ENCODE measurements at regions not wholly inside any gene's neighbourhood (a gene's known extent, or its start where the extent isn't known, plus 50 kb on each side); places are given as distances from the start of the nearest gene placed in this dataset.
"Not testable (repeated sequence)": the region's sequence is repeated elsewhere in the genome, so short reads cannot be mapped to it uniquely, and the experiment has no call there.

GRCh38 chr6:88402909-88403308 is 236.8 kb upstream of the CNR1 start:
- no peaks in the 10 kb centered on the region for H3K9me3 ChIP-seq (ENCODE audit: low read depth)
- no peak overlapping the region for H2AFZ ChIP-seq (replicated peaks)
- H3F3A ChIP-seq (ENCODE audit: low read depth) = no peaks in the 10 kb centered on the region
- H3K9ac ChIP-seq = no peak overlapping the region
- Mint-ChIP-seq H3K4me1 (peaks cover 3% of the 10 kb centered on the region), H3K27ac (no peak overlapping the region), H3K27me3 (ENCODE audit: insufficient read depth, low read depth) (no peaks in the 10 kb centered on the region), H3K9me3 (no peaks in the 10 kb centered on the region), H3K36me3 (no peaks in the 10 kb centered on the region), H3K4me3 (no peak overlapping the region)
- no peak overlapping the region for H3K4me2 ChIP-seq
- H3K79me2 ChIP-seq (ENCODE audit: low read depth) = no peaks in the 10 kb centered on the region
- H3K4me1 ChIP-seq = peaks cover 8% of the 10 kb centered on the region
- H3K36me3 ChIP-seq = no peaks in the 10 kb centered on the region
- no peak for TF ChIP-seq EZH2phosphoT487 (IDR thresholded peaks at IDR 0.05)
- TF ChIP-seq, protein P1, sequence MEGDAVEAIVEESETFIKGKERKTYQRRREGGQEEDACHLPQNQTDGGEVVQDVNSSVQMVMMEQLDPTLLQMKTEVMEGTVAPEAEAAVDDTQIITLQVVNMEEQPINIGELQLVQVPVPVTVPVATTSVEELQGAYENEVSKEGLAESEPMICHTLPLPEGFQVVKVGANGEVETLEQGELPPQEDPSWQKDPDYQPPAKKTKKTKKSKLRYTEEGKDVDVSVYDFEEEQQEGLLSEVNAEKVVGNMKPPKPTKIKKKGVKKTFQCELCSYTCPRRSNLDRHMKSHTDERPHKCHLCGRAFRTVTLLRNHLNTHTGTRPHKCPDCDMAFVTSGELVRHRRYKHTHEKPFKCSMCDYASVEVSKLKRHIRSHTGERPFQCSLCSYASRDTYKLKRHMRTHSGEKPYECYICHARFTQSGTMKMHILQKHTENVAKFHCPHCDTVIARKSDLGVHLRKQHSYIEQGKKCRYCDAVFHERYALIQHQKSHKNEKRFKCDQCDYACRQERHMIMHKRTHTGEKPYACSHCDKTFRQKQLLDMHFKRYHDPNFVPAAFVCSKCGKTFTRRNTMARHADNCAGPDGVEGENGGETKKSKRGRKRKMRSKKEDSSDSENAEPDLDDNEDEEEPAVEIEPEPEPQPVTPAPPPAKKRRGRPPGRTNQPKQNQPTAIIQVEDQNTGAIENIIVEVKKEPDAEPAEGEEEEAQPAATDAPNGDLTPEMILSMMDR (IDR thresholded peaks at IDR 0.05) = no peak
- TF ChIP-seq EZH2 (IDR thresholded peaks at IDR 0.05) = no peak
- H3K4me3 ChIP-seq = no peak overlapping the region
- H3K27ac ChIP-seq = no peak overlapping the region
- no peak for DNase-seq (ENCODE audit: low spot score)
- H3K27me3 ChIP-seq = no peaks in the 10 kb centered on the region
- H4K20me1 ChIP-seq (ENCODE audit: low read depth) = no peaks in the 10 kb centered on the region

DNA sequence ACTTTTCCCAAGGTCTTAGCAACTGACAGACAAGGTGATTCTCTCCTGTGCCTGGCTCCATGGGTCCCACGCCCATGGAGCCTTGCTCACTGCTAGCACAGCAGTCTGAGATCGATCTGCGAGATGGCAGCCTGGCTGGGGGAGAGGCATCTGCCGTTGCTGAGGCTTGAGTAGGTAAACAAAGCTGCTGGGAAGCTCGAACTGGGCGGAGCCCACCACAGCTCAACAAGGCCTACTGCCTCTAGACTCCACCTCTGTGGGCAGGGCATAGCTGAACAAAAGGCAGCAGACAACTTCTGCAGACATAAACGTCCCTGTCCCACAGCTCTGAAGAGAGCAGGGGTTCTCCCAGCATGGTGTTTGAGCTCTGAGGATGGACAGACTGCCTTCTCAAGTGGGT is 224.9 kb upstream of the CNR1 start:
- H3K9me3 Mint-ChIP-seq = peaks cover 11% of the 10 kb centered on the region
- H3K36me3 Mint-ChIP-seq; H3K9ac ChIP-seq; H3K4me3 ChIP-seq; H3K27ac Mint-ChIP-seq; H3K27ac ChIP-seq; H3K9me3 ChIP-seq (ENCODE audit: low read depth); H3F3A ChIP-seq (ENCODE audit: low read depth); H2AFZ ChIP-seq (replicated peaks); H3K4me1 ChIP-seq; DNase-seq (ENCODE audit: low spot score); H3K36me3 ChIP-seq; H3K4me2 ChIP-seq; H3K27me3 Mint-ChIP-seq (ENCODE audit: insufficient read depth, low read depth); H3K4me3 Mint-ChIP-seq; H3K79me2 ChIP-seq (ENCODE audit: low read depth); H3K27me3 ChIP-seq; H4K20me1 ChIP-seq (ENCODE audit: low read depth); H3K4me1 Mint-ChIP-seq: not testable (repeated sequence)

DNA sequence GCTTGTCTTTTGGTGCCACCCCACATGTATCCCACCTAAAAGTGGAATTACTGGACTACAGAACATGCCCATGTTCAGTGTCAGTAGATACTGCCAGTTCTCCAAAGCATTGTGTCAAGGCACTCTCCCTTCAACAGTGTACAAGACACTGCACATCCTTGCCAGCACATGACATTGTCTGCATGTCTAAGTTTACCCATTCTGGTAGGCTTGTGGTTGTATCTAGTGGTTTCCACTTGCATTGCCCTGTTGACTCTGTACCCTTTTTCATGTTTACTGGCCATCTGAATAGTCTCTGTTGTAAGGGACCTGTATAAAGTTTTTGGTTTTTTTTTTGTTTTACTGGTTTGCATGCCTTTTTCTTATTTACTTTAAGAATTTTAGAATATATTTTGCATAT is 222.4 kb upstream of the CNR1 start:
- Histone ChIP-seq H3K36me3 (no peaks in the 10 kb centered on the region), H3K9me3 (ENCODE audit: low read depth) (no peaks in the 10 kb centered on the region), H3K4me3 (no peak overlapping the region), H3K4me2 (no peak overlapping the region), H3F3A (ENCODE audit: low read depth) (no peaks in the 10 kb centered on the region), H3K27me3 (no peaks in the 10 kb centered on the region), H3K9ac (no peak overlapping the region), H2AFZ (replicated peaks) (no peak overlapping the region), H3K27ac (no peak overlapping the region), H3K79me2 (ENCODE audit: low read depth) (no peaks in the 10 kb centered on the region), H3K4me1 (no peaks in the 10 kb centered on the region), H4K20me1 (ENCODE audit: low read depth) (no peaks in the 10 kb centered on the region)
- Mint-ChIP-seq H3K4me1 (no peaks in the 10 kb centered on the region), H3K27ac (no peak overlapping the region), H3K27me3 (ENCODE audit: insufficient read depth, low read depth) (peaks cover 3% of the 10 kb centered on the region), H3K36me3 (no peaks in the 10 kb centered on the region), H3K9me3 (peaks cover 6% of the 10 kb centered on the region), H3K4me3 (no peak overlapping the region)
- no peak for DNase-seq (ENCODE audit: low spot score)
- no peak for TF ChIP-seq EZH2phosphoT487 (IDR thresholded peaks at IDR 0.05)
- no peak for TF ChIP-seq EZH2 (IDR thresholded peaks at IDR 0.05)
- TF ChIP-seq, protein P1 (IDR thresholded peaks at IDR 0.05) = no peak

- H4K20me1 ChIP-seq (ENCODE audit: low read depth) = no peaks in the 10 kb centered on the region
- peaks cover 2% of the 10 kb centered on the region for H3K9me3 Mint-ChIP-seq
Measured at GRCh38 chr6:88386167-88386566, 220.0 kb upstream of the CNR1 start.

More at GRCh38 chr6:88386167-88386566, 220.0 kb upstream of the CNR1 start:
- Histone ChIP-seq H3K27ac (no peak overlapping the region), H3K27me3 (no peaks in the 10 kb centered on the region), H3K4me1 (peaks cover 7% of the 10 kb centered on the region), H3F3A (ENCODE audit: low read depth) (no peaks in the 10 kb centered on the region), H3K9me3 (ENCODE audit: low read depth) (no peaks in the 10 kb centered on the region), H3K4me2 (no peak overlapping the region), H3K9ac (no peak overlapping the region), H3K4me3 (no peak overlapping the region), H2AFZ (replicated peaks) (no peak overlapping the region), H3K36me3 (no peaks in the 10 kb centered on the region), H3K79me2 (ENCODE audit: low read depth) (no peaks in the 10 kb centered on the region)
- DNase-seq (ENCODE audit: low spot score) = no peak
- H3K27me3 Mint-ChIP-seq (ENCODE audit: insufficient read depth, low read depth) = peaks cover 6% of the 10 kb centered on the region
- no peaks in the 10 kb centered on the region for H3K36me3 Mint-ChIP-seq
- no peak overlapping the region for H3K27ac Mint-ChIP-seq
- peaks cover 8% of the 10 kb centered on the region for H3K4me1 Mint-ChIP-seq
- TF ChIP-seq, protein P1 (IDR thresholded peaks at IDR 0.05) = no peak
- TF ChIP-seq EZH2 (IDR thresholded peaks at IDR 0.05) = no peak
- TF ChIP-seq EZH2phosphoT487 (IDR thresholded peaks at IDR 0.05) = no peak
- no peak overlapping the region for H3K4me3 Mint-ChIP-seq

Data from neural progenitor cell (in vitro differentiated cells).